SH-SY5Y (cell line): ENCODE measurements at regions not wholly inside any gene's neighbourhood (a gene's known extent, or its start where the extent isn't known, plus 50 kb on each side); places are given as distances from the start of the nearest gene placed in this dataset.

Experiments
- GATA2 ChIP-seq: IDR thresholded peaks from 2 replicates; pipeline ENCODE4 v1.6.1; 2011; ENCODE audit warnings: mild to moderate bottlenecking, low read depth, low read length
- GATA3 ChIP-seq: IDR thresholded peaks from 2 replicates; pipeline ENCODE4 v1.6.1; 2011; ENCODE audit warnings: low read depth, mild to moderate bottlenecking, low read length, moderate library complexity

- TF ChIP-seq GATA3 = no peak
- TF ChIP-seq GATA2 = no peak
Observed at GRCh38 chr2:134163336-134163735, 90.5 kb upstream of the MGAT5 start.
